Activated CD8-positive, alpha-beta T cell treated with anti-CD3 and anti-CD28 coated beads for 36 hours (primary cell): ENCODE measurements at regions not wholly inside any gene's neighbourhood (a gene's known extent, or its start where the extent isn't known, plus 50 kb on each side); places are given as distances from the start of the nearest gene placed in this dataset.

Experiments
- ATAC-seq: fragments of 200-7000 bp; cut with Tn5 transposase; one replicate; pipeline ENCODE4 v1.10.0; 2021; ENCODE audit warnings: mild to moderate bottlenecking, moderate library complexity
- CTCF ChIA-PET: fragments of 350-600 bp; sonication (Branson Sonifier 250); formaldehyde crosslinking; loops from one replicate; lab custom pipeline; 2021; ENCODE audit warnings: antibody characterized with exemption; lab: Charles Lee
- POLR2A ChIA-PET: fragments of 350-600 bp; sonication (Branson Sonifier 250); formaldehyde crosslinking; loops from one replicate; lab custom pipeline; 2021; ENCODE audit warnings: antibody characterized with exemption; lab: Charles Lee
- DNase-seq: peaks from one replicate; pipeline ENCODE4 v3.0.0-alpha.2; 2020
- H3K27ac Mint-ChIP-seq: one replicate; pipeline ENCODE4 v1.8.0; 2021; ENCODE audit warnings: mild to moderate bottlenecking, mixed read lengths
- H3K27me3 Mint-ChIP-seq: one replicate; pipeline ENCODE4 v1.8.0; 2021; ENCODE audit warnings: mixed read lengths
- H3K36me3 Mint-ChIP-seq: one replicate; pipeline ENCODE4 v1.8.0; 2021; ENCODE audit warnings: low read depth, mixed read lengths
- H3K4me1 Mint-ChIP-seq: one replicate; pipeline ENCODE4 v1.8.0; 2021; ENCODE audit warnings: low read depth, mixed read lengths
- H3K4me3 Mint-ChIP-seq: one replicate; pipeline ENCODE4 v1.8.0; 2021; ENCODE audit warnings: mild to moderate bottlenecking, moderate library complexity, mixed read lengths
- H3K9me3 Mint-ChIP-seq: one replicate; pipeline ENCODE4 v1.8.0; 2021; ENCODE audit warnings: mixed read lengths
- CTCF ChIP-seq: fragments of 200-600 bp; IDR thresholded peaks from one replicate; pipeline ENCODE4 v1.8.0; 2022; ENCODE audit warnings: antibody characterized with exemption, mild to moderate bottlenecking
- intact Hi-C: fragments of 100-400 bp; cut with micrococcal nuclease; formaldehyde crosslinking; loops from one replicate; pipeline ENCODE4 v1.10.0; 2022

- Mint-ChIP-seq H3K27ac (no peak overlapping the region), H3K27me3 (peaks cover 4% of the 10 kb centered on the region), H3K9me3 (no peaks in the 10 kb centered on the region), H3K36me3 (no peaks in the 10 kb centered on the region), H3K4me3 (no peak overlapping the region), H3K4me1 (no peaks in the 10 kb centered on the region)
- DNase-seq (no peak), ATAC-seq (no peak)
- CTCF ChIA-PET = interaction anchor here (1.2 to 2.7 kb wide), 2 partner anchors 129 to 230 kb away, joined by 4 to 18 read pairs; no protein-coding TSS in a partner anchor
- POLR2A ChIA-PET = no interaction called here
- intact Hi-C loops = no loop called here
- no peak for TF ChIP-seq CTCF
Observed at GRCh38 chr3:187448674-187449073, 80.5 kb downstream of the RTP4 start.

DNA sequence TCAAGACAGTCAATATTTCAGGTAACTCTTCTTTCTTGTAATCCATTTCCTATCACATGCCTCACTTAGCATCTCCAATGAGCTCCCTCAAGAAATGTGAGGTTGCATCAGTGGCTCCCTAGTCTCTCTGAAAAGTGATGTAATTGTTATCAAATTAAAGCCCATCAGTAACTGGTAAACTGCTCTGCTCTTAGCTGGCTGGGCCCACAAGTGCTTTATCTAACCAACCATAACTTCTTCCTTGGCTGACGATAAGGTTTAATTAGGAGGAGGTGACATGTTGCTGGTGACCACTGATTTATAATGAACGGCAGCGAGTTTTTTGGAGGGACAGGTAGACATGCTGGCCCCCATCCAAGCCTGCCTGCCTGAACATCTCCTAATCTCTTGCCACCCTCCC lies 79.6 kb downstream of the RTP4 start:
- Mint-ChIP-seq H3K4me1 (no peaks in the 10 kb centered on the region), H3K36me3 (no peaks in the 10 kb centered on the region), H3K4me3 (no peak overlapping the region), H3K27me3 (peaks cover 2% of the 10 kb centered on the region), H3K27ac (no peak overlapping the region), H3K9me3 (no peaks in the 10 kb centered on the region)
- POLR2A ChIA-PET = no interaction called here
- intact Hi-C loops = no loop called here
- TF ChIP-seq CTCF = no peak
- CTCF ChIA-PET = interaction anchor here (1.1 to 2.7 kb wide), 2 partner anchors 128 to 168 kb away, joined by 4 to 18 read pairs; no protein-coding TSS in a partner anchor
- no peak for DNase-seq
- ATAC-seq = no peak

GRCh38 chr3:187445356-187445755 lies 77.2 kb downstream of the RTP4 start:
- no peak overlapping the region for H3K4me3 Mint-ChIP-seq
- ATAC-seq = no peak
- H3K9me3 Mint-ChIP-seq = no peaks in the 10 kb centered on the region
- H3K27ac Mint-ChIP-seq = no peak overlapping the region
- no peak for DNase-seq
- intact Hi-C loops = no loop called here
- H3K4me1 Mint-ChIP-seq = no peaks in the 10 kb centered on the region
- H3K36me3 Mint-ChIP-seq = no peaks in the 10 kb centered on the region
- CTCF ChIA-PET = interaction anchor here (1.0 to 1.2 kb wide), 3 partner anchors 18 to 234 kb away, joined by 3 read pairs; no protein-coding TSS in a partner anchor
- peaks cover 2% of the 10 kb centered on the region for H3K27me3 Mint-ChIP-seq
- TF ChIP-seq CTCF = no peak
- POLR2A ChIA-PET = interaction anchor here (0.7 kb wide), 1 partner anchor 1039 kb away, joined by 3 read pairs; no protein-coding TSS in a partner anchor

GRCh38 chr3:187434524-187434923 lies 66.3 kb downstream of the RTP4 start:
- intact Hi-C loops = no loop called here
- no peak overlapping the region for H3K27ac Mint-ChIP-seq
- ChIA-PET POLR2A (no interaction called here), CTCF (interaction anchor here (1.5 to 2.0 kb wide), 2 partner anchors 8 to 245 kb away, joined by 4 to 6 read pairs; no protein-coding TSS in a partner anchor)
- H3K27me3 Mint-ChIP-seq = peaks cover 11% of the 10 kb centered on the region
- no peak overlapping the region for H3K4me3 Mint-ChIP-seq
- no peak for DNase-seq
- no peaks in the 10 kb centered on the region for H3K9me3 Mint-ChIP-seq
- H3K4me1 Mint-ChIP-seq = no peaks in the 10 kb centered on the region
- TF ChIP-seq CTCF = no peak
- no peaks in the 10 kb centered on the region for H3K36me3 Mint-ChIP-seq
- no peak for ATAC-seq

DNA sequence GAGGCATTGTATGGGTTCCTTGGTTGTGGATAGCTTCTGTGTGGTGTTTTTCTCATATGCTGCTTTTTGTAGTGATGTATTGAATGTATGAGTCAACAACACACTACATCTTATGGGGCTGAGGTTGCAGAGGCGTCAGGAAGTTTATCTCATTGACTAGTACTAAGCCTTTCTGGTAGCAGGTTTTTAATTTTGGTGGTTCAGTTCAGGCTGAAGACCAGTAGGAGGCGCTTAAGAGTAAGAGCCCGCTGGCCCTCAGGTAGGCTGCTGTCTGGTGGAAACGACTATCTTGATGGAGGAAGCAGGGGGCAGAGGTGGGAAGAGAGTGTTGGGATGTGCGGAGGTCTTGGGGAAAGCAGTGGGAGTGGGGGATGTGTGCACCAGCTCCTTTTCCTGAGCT lies 62.4 kb downstream of the RTP4 start:
- Mint-ChIP-seq H3K9me3 (no peaks in the 10 kb centered on the region), H3K4me1 (no peaks in the 10 kb centered on the region), H3K27ac (no peak overlapping the region), H3K4me3 (no peak overlapping the region), H3K36me3 (no peaks in the 10 kb centered on the region), H3K27me3 (peaks cover 15% of the 10 kb centered on the region)
- intact Hi-C loops = no loop called here
- ChIA-PET CTCF (interaction anchor here (1.3 kb wide), 1 partner anchor 111 kb away, joined by 3 read pairs; no protein-coding TSS in a partner anchor), POLR2A (no interaction called here)
- no peak for ATAC-seq
- TF ChIP-seq CTCF = peak; percentile 25
- no peak for DNase-seq
